GM12878 (cell line): ENCODE measurements at regions not wholly inside any gene's neighbourhood (a gene's known extent, or its start where the extent isn't known, plus 50 kb on each side); places are given as distances from the start of the nearest gene placed in this dataset.

ENCODE experiments used
- DPF2 ChIP-seq: fragments of 450-650 bp; IDR thresholded peaks from 2 replicates; pipeline ENCODE4 v1.6.1; 2017; ENCODE audit warnings: mild to moderate bottlenecking
- EGR1 ChIP-seq, 2 experiments: IDR thresholded peaks; 1 replicate in 1 of 2; 2 replicates in 1 of 2; pipeline ENCODE4 v1.6.1; 2011 to 2012; ENCODE audit warnings: low read depth in 2 of 2, low read length in 2 of 2, borderline replicate concordance in 1 of 2, mild to moderate bottlenecking in 1 of 2, moderate library complexity in 1 of 2
- EP300 ChIP-seq, 2 experiments: fragments of 150-350 bp in 1 of 2; IDR thresholded peaks; 2 replicates each; pipeline ENCODE4 v1.6.1; 2011 to 2012; ENCODE audit warnings: low read depth in 2 of 2, low read length in 2 of 2, borderline replicate concordance in 1 of 2, improper control_type of control experiment in 1 of 2, inconsistent platforms in 1 of 2; ENCODE audit not compliant: control insufficient read depth in 1 of 2
- FOS ChIP-seq: IDR thresholded peaks from 3 replicates; pipeline ENCODE4 v1.6.1; 2011; ENCODE audit warnings: borderline replicate concordance; ENCODE audit not compliant: insufficient read length; ENCODE audit errors: extremely low read depth
- NRF1 ChIP-seq: conservative IDR thresholded peaks from 2 replicates; pipeline ENCODE4 v1.6.1; 2011; ENCODE audit warnings: mild to moderate bottlenecking, low read depth, low read length, improper control_type of control experiment
- POLR2A ChIP-seq: IDR thresholded peaks from 2 replicates; pipeline ENCODE4 v1.6.1; 2011; ENCODE audit warnings: low read depth, mild to moderate bottlenecking, low read length
- POLR2AphosphoS5 ChIP-seq: IDR thresholded peaks from 2 replicates; pipeline ENCODE4 v1.6.1; 2011; ENCODE audit warnings: mild to moderate bottlenecking, low read length, inconsistent platforms
- SIX5 ChIP-seq: IDR thresholded peaks from 2 replicates; pipeline ENCODE4 v1.6.1; 2011; ENCODE audit warnings: mild to moderate bottlenecking, low read depth, low read length, moderate library complexity; ENCODE audit not compliant: severe bottlenecking
- SP1 ChIP-seq: IDR thresholded peaks from one replicate; pipeline ENCODE4 v1.6.1; 2011; ENCODE audit warnings: low read depth, low read length
- TF ChIP-seq, protein P1 (sequence below): fragments of 450-650 bp; IDR thresholded peaks from 2 replicates; pipeline ENCODE4 v1.6.1; 2017; ENCODE audit warnings: mild to moderate bottlenecking
- TF ChIP-seq, protein P2 (sequence below), 3 experiments: IDR thresholded peaks in 2 of 3; conservative IDR thresholded peaks in 1 of 3; 2 replicates each; pipeline ENCODE4 v1.5.1; 2011; ENCODE audit warnings: low read depth in 3 of 3, low read length in 3 of 3, mild to moderate bottlenecking in 3 of 3, control low read depth in 2 of 3, moderate library complexity in 2 of 3, inconsistent platforms in 1 of 3, mixed read lengths in 1 of 3; ENCODE audit not compliant: control insufficient read depth in 2 of 3, insufficient read depth in 1 of 3; ENCODE audit errors: extremely low read depth in 1 of 3

DNA sequence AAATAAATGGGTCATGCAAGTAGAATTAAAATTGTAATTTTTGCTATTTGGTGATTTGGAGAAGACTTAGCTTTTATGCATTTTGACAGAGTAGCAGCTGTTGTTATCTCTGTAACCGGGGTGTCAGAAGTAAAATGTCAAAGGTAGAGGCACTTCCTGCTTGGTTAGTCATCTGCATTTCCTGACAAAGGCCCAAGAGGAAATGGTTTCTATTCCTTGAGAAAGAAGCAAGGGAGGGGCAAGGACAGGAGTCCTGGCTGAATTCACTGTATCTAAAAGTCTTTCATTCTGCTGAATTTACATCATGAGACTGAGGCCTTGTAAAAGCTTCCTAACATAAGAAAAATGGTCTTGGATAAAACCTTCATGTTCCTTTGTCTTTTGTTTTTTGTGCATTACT lies 550.9 kb upstream of the BOD1L1 start:
- TF ChIP-seq NRF1 (no peak), POLR2A (no peak), SIX5 (no peak), FOS (no peak), SP1 (no peak), POLR2AphosphoS5 (no peak), DPF2 (no peak), EP300 (IDR thresholded peaks at IDR 0.05; ENCODE audit: borderline replicate concordance in 1 of 2, control insufficient read depth in 1 of 2, low read depth in 2 of 2, low read length in 2 of 2) (peak in 1 of 2 experiments; percentile 26; a peak in 1 of 4 replicates), EGR1 (IDR thresholded peaks at IDR 0.05; ENCODE audit: borderline replicate concordance in 1 of 2, low read depth in 2 of 2, low read length in 2 of 2) (no peak)
- TF ChIP-seq, protein P1, sequence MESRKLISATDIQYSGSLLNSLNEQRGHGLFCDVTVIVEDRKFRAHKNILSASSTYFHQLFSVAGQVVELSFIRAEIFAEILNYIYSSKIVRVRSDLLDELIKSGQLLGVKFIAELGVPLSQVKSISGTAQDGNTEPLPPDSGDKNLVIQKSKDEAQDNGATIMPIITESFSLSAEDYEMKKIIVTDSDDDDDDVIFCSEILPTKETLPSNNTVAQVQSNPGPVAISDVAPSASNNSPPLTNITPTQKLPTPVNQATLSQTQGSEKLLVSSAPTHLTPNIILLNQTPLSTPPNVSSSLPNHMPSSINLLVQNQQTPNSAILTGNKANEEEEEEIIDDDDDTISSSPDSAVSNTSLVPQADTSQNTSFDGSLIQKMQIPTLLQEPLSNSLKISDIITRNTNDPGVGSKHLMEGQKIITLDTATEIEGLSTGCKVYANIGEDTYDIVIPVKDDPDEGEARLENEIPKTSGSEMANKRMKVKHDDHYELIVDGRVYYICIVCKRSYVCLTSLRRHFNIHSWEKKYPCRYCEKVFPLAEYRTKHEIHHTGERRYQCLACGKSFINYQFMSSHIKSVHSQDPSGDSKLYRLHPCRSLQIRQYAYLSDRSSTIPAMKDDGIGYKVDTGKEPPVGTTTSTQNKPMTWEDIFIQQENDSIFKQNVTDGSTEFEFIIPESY, result no peak
- TF ChIP-seq, protein P2, sequence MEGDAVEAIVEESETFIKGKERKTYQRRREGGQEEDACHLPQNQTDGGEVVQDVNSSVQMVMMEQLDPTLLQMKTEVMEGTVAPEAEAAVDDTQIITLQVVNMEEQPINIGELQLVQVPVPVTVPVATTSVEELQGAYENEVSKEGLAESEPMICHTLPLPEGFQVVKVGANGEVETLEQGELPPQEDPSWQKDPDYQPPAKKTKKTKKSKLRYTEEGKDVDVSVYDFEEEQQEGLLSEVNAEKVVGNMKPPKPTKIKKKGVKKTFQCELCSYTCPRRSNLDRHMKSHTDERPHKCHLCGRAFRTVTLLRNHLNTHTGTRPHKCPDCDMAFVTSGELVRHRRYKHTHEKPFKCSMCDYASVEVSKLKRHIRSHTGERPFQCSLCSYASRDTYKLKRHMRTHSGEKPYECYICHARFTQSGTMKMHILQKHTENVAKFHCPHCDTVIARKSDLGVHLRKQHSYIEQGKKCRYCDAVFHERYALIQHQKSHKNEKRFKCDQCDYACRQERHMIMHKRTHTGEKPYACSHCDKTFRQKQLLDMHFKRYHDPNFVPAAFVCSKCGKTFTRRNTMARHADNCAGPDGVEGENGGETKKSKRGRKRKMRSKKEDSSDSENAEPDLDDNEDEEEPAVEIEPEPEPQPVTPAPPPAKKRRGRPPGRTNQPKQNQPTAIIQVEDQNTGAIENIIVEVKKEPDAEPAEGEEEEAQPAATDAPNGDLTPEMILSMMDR (IDR thresholded peaks at IDR 0.05 in 2 of 3, conservative IDR thresholded peaks at IDR 0.05 in 1 of 3; ENCODE audit: control insufficient read depth in 2 of 3, extremely low read depth in 1 of 3, insufficient read depth in 1 of 3, low read depth in 3 of 3, low read length in 3 of 3), result no peak
